DMS153 treated with DMSO at 0.1 percent for 48 hours (cell line): ENCODE measurements at regions not wholly inside any gene's neighbourhood (a gene's known extent, or its start where the extent isn't known, plus 50 kb on each side); places are given as distances from the start of the nearest gene placed in this dataset.

Experiments
- DNase-seq: peaks from one replicate; lab custom pipeline; 2025; ENCODE audit not compliant: unreplicated experiment; lab: John Stamatoyannopoulos, UW

DNA sequence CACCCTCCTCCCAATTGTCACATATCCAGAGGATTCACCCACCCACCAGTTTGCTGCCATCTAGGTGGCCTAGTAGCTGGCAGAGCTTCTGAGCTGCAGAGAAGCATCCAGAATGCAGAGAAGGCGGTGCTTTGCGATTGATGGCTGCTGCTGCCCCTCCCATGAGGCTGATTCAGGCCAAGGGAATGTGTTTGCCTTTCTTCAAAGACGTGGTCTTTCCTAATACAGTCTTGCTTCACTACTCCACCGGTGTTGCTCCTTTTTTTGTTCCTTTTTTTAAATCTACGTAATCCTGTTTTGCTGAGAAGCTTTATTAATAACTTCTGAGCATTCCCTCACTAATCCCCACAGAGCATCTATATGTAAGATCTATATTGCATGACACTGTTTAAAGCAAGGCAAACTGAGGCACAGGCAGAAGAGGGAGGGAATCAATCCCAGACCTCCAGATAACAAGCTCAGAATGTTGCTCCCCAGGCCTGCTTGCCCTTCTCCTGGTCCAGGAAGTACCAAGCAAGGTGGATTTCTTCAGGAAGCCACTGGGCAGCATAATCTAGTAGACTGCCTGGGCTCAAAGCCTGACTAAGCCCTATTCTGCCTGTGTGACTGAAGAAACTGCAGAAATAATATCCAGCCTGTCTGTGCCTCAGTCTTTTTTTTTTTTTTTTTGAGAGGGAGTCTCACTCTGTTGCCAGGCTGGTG lies 275.5 kb upstream of the FMN2 start:
- DNase-seq = no peak

DNA sequence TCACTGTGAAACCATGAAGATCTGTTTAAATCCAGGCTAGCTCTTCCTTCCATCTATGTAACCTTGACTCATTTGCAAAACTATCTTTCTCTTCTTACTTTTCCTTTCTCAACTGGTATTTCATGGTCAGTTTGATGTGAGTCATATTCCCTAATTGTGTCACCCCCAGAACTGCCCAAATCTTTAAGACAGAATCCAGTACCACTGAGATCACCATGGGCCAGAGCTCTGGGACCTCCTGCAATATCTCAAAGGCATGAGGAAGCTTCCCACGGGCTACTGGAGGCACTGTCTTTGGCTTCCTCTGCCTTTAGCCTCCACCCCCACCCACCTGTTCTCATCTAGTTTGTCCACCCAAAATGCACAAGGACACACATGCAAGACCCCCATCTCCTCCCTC lies 274.4 kb upstream of the FMN2 start:
- no peak for DNase-seq

GRCh38 chr1:239817801-239818200 lies 273.9 kb upstream of the FMN2 start:
- DNase-seq = no peak

- DNase-seq = no peak
These were observed 272.6 kb upstream of the FMN2 start for GRCh38 chr1:239819096-239819495.

- no peak for DNase-seq
These were observed 271.9 kb upstream of the FMN2 start for GRCh38 chr1:239819756-239820250.

DNA sequence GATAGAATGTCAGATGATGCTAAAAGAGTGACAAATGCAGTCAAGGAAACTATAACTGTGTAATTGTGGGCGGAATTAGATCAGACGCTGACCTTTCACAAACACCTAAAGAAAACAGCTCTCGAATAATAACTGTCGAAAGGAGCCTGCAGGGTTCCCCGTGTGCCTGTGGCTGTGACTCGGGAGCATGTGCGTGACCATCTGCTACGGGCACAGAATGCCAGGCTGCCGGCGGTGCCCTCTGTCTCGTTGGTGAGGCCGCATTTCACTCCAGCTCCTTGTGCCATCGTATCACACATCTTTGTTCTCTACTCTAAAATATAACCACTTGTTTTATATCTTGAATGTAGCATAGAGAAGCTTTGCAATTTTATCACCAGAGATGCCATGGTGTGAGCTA lies 267.8 kb upstream of the FMN2 start:
- DNase-seq = no peak

GRCh38 chr1:239826211-239826610 lies 265.5 kb upstream of the FMN2 start:
- no peak for DNase-seq

DNA sequence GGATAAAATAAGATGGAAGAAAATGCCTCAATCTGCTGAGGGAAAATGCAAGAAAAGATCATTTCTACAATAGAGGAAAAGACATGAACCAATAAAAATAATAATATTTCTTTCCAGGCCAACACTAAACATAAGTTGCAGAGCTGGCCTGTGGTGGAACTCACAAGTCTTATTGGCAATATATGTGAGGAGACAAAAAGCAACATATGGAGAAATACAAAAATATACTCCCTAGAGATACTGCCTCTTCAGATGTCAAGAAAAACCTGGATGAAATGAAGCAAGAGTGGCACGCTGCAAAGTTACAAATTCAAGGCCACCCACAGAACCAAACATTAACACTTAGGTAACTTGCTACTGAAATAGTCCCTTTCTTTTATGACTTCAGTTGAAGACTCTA lies 264.9 kb upstream of the FMN2 start:
- DNase-seq = no peak

DNA sequence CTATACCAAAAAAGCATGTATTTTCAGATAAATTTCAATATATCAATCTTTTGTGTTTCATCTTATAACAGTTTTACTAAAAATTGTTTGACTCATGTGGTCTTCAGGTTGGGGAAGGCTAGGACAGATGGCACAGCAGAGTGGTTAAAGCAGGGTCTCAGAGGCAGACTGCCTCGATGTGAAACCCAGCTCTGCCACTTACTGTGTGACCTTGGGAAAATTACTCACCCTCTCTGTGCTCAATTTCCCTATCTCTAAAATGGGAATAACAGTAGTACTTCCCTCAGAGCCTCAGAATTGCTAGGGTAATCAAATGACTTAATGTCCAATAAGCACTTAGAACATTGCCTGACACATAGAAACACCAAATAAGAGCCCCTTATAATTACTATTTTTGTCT lies 262.1 kb upstream of the FMN2 start:
- no peak for DNase-seq

- no peak for DNase-seq
These were observed 259.9 kb upstream of the FMN2 start for GRCh38 chr1:239831577-239832355.

DNA sequence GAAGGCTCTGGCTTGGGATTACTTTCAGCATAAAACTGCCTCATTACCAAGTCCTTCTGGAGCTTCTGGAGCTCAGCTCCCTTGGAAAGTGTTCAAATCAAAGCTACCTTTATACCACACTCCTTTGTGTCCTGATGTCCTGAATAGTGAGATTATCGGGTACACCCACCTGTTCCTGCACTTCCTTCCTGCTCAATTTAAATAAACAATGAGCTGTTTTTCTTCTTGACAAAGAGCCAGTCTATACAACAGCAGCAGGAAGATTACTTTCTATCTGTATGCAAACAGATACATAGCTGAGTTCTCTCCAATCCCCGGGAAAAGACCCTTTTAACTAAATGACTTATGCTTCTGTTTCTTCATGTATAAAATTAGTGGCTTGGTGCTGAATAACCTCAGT lies 258.0 kb upstream of the FMN2 start:
- peak; percentile 13 for DNase-seq

GRCh38 chr1:239835946-239836440 lies 255.7 kb upstream of the FMN2 start:
- DNase-seq = no peak

DNA sequence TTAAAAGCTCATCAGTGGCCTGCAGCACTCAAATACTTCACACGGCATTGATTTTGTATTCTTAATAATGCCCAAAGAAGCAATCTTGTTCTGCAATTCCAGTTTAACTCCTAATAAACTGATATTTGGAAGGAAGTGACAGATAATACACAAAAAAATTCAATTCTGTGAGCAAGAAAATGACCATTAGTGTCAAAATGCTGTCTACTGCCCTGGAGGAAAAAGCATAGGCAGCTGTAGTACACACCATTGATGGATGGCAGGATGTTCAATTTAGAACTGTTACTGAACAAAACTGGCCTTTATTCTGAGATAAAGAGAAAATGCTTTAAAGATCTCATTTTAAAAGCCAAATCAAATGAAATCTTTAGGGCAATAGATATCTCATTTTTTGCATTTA lies 251.3 kb upstream of the FMN2 start:
- no peak for DNase-seq

- no peak for DNase-seq
These were observed 250.9 kb upstream of the FMN2 start for GRCh38 chr1:239840790-239841189.

DNA sequence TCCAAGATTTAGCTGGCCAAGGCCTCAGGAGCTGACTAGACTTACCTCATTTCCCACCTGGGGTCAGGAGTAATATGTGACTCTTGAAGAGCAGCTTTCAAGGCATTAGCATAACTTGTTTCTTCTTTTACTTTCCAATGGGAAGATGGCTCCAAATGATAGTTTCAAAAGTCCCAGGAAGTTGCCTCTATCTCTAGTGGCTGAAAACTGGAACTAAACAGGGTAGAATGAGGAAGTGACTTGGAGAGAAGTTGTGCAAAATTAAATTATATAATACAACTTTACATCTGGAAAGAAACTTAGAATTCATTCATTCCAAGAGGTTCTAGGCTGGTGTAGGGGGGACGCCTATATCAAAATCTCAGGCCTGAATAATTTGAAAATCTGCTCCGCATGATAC lies 250.1 kb upstream of the FMN2 start:
- DNase-seq = no peak

DNA sequence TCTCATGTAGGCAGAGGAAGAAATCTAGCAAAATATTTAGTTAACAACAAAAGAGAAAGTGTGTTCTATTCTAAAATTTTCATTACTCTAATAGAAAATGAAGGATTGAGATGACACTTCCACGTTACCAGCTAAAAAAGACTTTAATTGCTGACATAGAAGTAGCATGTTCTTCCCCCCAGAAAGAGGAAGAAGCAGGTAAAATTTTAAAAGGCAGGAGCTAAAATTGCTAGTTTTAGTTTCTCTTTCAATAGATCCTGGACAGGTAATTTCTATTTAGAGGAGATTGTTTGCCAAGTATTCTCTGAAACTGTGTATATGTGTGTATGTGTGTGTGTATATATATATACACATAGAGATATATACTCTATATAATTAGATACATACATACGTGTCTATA lies 248.1 kb upstream of the FMN2 start:
- DNase-seq = no peak

DNA sequence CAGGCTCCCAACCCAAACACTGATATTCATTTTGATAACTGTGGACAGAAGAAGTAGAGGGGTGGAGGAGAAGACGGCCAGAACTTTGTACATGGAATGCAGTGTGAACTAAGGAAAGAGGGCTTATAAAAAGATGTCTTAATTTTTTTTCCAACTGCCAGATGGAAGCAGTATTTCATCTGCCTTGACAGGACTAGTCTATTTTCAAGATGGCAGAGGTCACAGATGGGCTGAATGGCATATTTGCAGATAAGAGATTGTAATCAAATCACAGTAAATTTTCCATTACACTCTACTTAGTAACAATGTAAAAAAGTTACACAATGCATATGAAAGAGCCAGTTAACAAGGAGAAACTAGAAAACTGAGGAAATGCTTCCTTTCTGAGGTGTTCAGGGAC lies 246.8 kb upstream of the FMN2 start:
- no peak for DNase-seq

- DNase-seq = no peak
These were observed 236.8 kb upstream of the FMN2 start for GRCh38 chr1:239854922-239855321.

GRCh38 chr1:239856067-239856466 lies 235.6 kb upstream of the FMN2 start:
- DNase-seq = no peak

- DNase-seq = no peak
These were observed 234.8 kb upstream of the FMN2 start for GRCh38 chr1:239856924-239857323.

DNA sequence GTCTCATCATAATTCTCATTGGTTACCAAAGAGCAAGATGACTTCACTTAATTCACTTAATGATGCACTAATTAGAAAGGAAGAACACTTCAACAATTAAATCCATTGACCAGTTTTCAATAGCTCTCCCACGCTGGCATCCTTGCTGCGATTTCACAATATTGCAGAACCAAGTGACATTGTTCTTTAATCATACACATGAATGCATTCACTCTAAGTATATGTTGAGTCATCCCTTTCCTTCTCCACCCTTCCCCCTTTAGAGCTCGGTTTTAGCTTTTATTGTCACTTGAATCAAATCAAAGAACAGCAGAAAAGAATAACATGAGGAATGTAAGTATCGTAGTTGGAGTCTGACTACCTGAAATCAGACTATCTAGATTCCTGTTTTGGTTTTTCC lies 233.6 kb upstream of the FMN2 start:
- DNase-seq = no peak

DNA sequence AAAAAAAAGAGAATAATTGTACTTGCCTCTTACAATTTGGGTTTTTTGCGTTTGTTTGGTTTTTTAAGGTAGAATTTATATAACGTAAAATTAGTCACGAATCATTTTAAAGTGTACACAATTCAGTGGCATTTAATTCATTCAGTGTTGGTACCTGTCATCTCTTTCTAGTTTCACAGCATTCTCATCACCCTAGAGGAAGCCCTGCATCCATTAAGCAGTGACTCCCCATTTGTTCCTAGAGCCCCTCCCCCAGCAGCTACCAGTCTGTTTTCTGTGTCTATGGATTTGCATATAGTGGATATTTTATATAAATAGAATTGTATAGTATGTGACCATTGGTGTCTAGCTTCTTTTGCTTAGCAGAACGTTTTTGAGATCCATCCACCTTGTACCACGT lies 233.2 kb upstream of the FMN2 start:
- DNase-seq = no peak
